IMR-90 (cell line): ENCODE measurements at regions not wholly inside any gene's neighbourhood (a gene's known extent, or its start where the extent isn't known, plus 50 kb on each side); places are given as distances from the start of the nearest gene placed in this dataset.

Experiments
- ATAC-seq: fragments of 200-7000 bp; cut with Tn5 transposase; 2 replicates; pipeline ENCODE4 v1.9.1; 2020; ENCODE audit warnings: low read depth, mild to moderate bottlenecking, moderate library complexity
- BruUV-seq: library from RNA; stranded (reverse); fragments of 400-500 nt; replicated peaks from 2 replicates; lab custom pipeline; 2021; lab: Mats Ljungman, UMichigan
- CTCF ChIA-PET: fragments of 300-600 bp; formaldehyde crosslinking; extraction: SDS; loops from one replicate; lab custom pipeline; 2021; ENCODE audit warnings: antibody characterized with exemption; lab: Yijun Ruan, JAX
- POLR2A ChIA-PET: fragments of 300-600 bp; sonication (Branson Sonifier 250); formaldehyde crosslinking; loops from one replicate; lab custom pipeline; 2022; ENCODE audit warnings: antibody characterized with exemption; ENCODE audit not compliant: unreplicated experiment; lab: Charles Lee
- DNase-seq: peaks from one replicate; pipeline ENCODE4 v3.0.0; 2013
- H2AFZ ChIP-seq: replicated peaks from 2 replicates; pipeline ENCODE3; 2013; ENCODE audit warnings: low read length, mild to moderate bottlenecking; ENCODE audit not compliant: poor library complexity
- H2AK5ac ChIP-seq: 2 replicates; pipeline ENCODE4 v1.6.1; 2013; ENCODE audit warnings: low read depth, low read length, inconsistent platforms
- H2AK9ac ChIP-seq: replicated peaks from 2 replicates; pipeline ENCODE3; 2013; ENCODE audit warnings: mild to moderate bottlenecking, low read depth, low read length, moderate library complexity; ENCODE audit not compliant: poor library complexity
- H2BK120ac ChIP-seq: 2 replicates; pipeline ENCODE4 v1.6.1; 2013; ENCODE audit warnings: low read depth, low read length, inconsistent platforms
- H2BK15ac ChIP-seq: 3 replicates; pipeline ENCODE4 v1.6.1; 2013; ENCODE audit warnings: low read depth, low read length, inconsistent platforms
- H2BK20ac ChIP-seq: 2 replicates; pipeline ENCODE4 v1.6.1; 2013; ENCODE audit warnings: low read depth, mild to moderate bottlenecking, inconsistent platforms, low read length, moderate library complexity
- H2BK5ac ChIP-seq: 2 replicates; pipeline ENCODE4 v1.6.1; 2013; ENCODE audit warnings: mild to moderate bottlenecking, low read depth, low read length, inconsistent platforms; ENCODE audit not compliant: poor library complexity, severe bottlenecking
- H3K14ac ChIP-seq: replicated peaks from 2 replicates; pipeline ENCODE4 v1.6.1; 2013; ENCODE audit warnings: low read depth, low read length, inconsistent platforms
- H3K18ac ChIP-seq: 2 replicates; pipeline ENCODE4 v1.6.1; 2013; ENCODE audit warnings: low read depth, low read length, control low read depth
- H3K23ac ChIP-seq: 2 replicates; pipeline ENCODE4 v1.6.1; 2013; ENCODE audit warnings: low read depth, low read length, inconsistent platforms
- H3K27ac ChIP-seq: 2 replicates; pipeline ENCODE4 v1.5.1; 2013; ENCODE audit warnings: mild to moderate bottlenecking, control low read depth, low read length; ENCODE audit not compliant: insufficient read depth
- H3K27me3 ChIP-seq: 2 replicates; pipeline ENCODE4 v1.6.1; 2013; ENCODE audit warnings: low read length; ENCODE audit not compliant: control insufficient read depth, insufficient read depth
- H3K36me3 ChIP-seq: 2 replicates; pipeline ENCODE4 v1.6.1; 2013; ENCODE audit warnings: low read length, mixed read lengths; ENCODE audit not compliant: control insufficient read depth, insufficient read depth
- H3K4ac ChIP-seq: 2 replicates; pipeline ENCODE4 v1.6.1; 2013; ENCODE audit warnings: low read depth, low read length, inconsistent platforms
- H3K4me1 ChIP-seq: 2 replicates; pipeline ENCODE4 v1.6.1; 2013; ENCODE audit warnings: low read length, mixed read lengths; ENCODE audit not compliant: control insufficient read depth, insufficient read depth
- H3K4me2 ChIP-seq: 2 replicates; pipeline ENCODE4 v1.6.1; 2013; ENCODE audit warnings: low read depth, mild to moderate bottlenecking, control low read depth, low read length, moderate library complexity
- H3K4me3 ChIP-seq: 2 replicates; pipeline ENCODE4 v1.5.1; 2013; ENCODE audit warnings: low read depth, mild to moderate bottlenecking, control low read depth, low read length, moderate library complexity; ENCODE audit not compliant: insufficient read depth
- H3K56ac ChIP-seq: 2 replicates; pipeline ENCODE4 v1.6.1; 2013; ENCODE audit warnings: low read length, inconsistent platforms; ENCODE audit not compliant: insufficient read depth; ENCODE audit errors: extremely low read depth
- H3K79me1 ChIP-seq, 2 experiments: 2 replicates each; pipeline ENCODE4 v1.6.1; 2013; ENCODE audit warnings: low read length in 2 of 2, inconsistent platforms in 1 of 2, low read depth in 1 of 2
- H3K9ac ChIP-seq: 2 replicates; pipeline ENCODE4 v1.6.1; 2013; ENCODE audit warnings: low read depth, low read length, control low read depth
- H3K9me1 ChIP-seq: 2 replicates; pipeline ENCODE4 v1.6.1; 2013; ENCODE audit warnings: low read length, inconsistent platforms; ENCODE audit not compliant: insufficient read depth
- H3K9me3 ChIP-seq: 2 replicates; pipeline ENCODE4 v1.6.1; 2013; ENCODE audit warnings: low read length; ENCODE audit not compliant: control insufficient read depth, insufficient read depth
- H4K20me1 ChIP-seq: 2 replicates; pipeline ENCODE4 v1.6.1; 2013; ENCODE audit warnings: low read length, inconsistent platforms; ENCODE audit not compliant: insufficient read depth
- H4K5ac ChIP-seq: 2 replicates; pipeline ENCODE4 v1.6.1; 2013; ENCODE audit warnings: mild to moderate bottlenecking, low read depth, low read length, control low read depth
- H4K8ac ChIP-seq, 2 experiments: 2 replicates each; pipeline ENCODE4 v1.6.1; 2013; ENCODE audit warnings: low read depth in 2 of 2, low read length in 2 of 2, control low read depth in 1 of 2, inconsistent platforms in 1 of 2
- H4K91ac ChIP-seq: 2 replicates; pipeline ENCODE4 v1.6.1; 2013; ENCODE audit warnings: low read depth, low read length, inconsistent platforms; ENCODE audit not compliant: insufficient read depth
- BHLHE40 ChIP-seq: fragments of 150-350 bp; IDR thresholded peaks from 2 replicates; pipeline ENCODE4 v1.6.1; 2016; ENCODE audit warnings: mild to moderate bottlenecking, low read depth, low read length
- CEBPB ChIP-seq: IDR thresholded peaks from 2 replicates; pipeline ENCODE4 v1.6.1; 2012; ENCODE audit warnings: low read depth, low read length, improper control_type of control experiment
- CHD1 ChIP-seq: IDR thresholded peaks from 2 replicates; pipeline ENCODE4 v1.6.1; 2012; ENCODE audit warnings: low read depth, low read length, improper control_type of control experiment
- CTCF ChIP-seq: conservative IDR thresholded peaks from 2 replicates; pipeline ENCODE4 v1.5.1; 2012; ENCODE audit warnings: mild to moderate bottlenecking, low read depth, low read length, improper control_type of control experiment
- FOS ChIP-seq: fragments of 150-350 bp; IDR thresholded peaks from 2 replicates; pipeline ENCODE4 v1.6.1; 2016; ENCODE audit warnings: low read depth, low read length
- MAFK ChIP-seq: IDR thresholded peaks from 2 replicates; pipeline ENCODE4 v1.6.1; 2012; ENCODE audit warnings: low read depth, low read length, improper control_type of control experiment
- MAZ ChIP-seq: IDR thresholded peaks from 2 replicates; pipeline ENCODE4 v1.6.1; 2012; ENCODE audit warnings: low read depth, mild to moderate bottlenecking, low read length, improper control_type of control experiment, moderate library complexity, borderline replicate concordance
- MXI1 ChIP-seq: IDR thresholded peaks from 2 replicates; pipeline ENCODE4 v1.6.1; 2012; ENCODE audit warnings: low read depth, mild to moderate bottlenecking, low read length, moderate library complexity, borderline replicate concordance
- NFE2L2 ChIP-seq: fragments of 150-350 bp; IDR thresholded peaks from 2 replicates; pipeline ENCODE4 v1.6.1; 2016; ENCODE audit warnings: low read depth, mild to moderate bottlenecking, low read length
- POLR2A ChIP-seq: IDR thresholded peaks from 2 replicates; pipeline ENCODE4 v1.6.1; 2012; ENCODE audit warnings: mild to moderate bottlenecking, low read depth, low read length
- RAD21 ChIP-seq: IDR thresholded peaks from 2 replicates; pipeline ENCODE4 v1.6.1; 2012; ENCODE audit warnings: low read length, improper control_type of control experiment
- RCOR1 ChIP-seq: IDR thresholded peaks from 2 replicates; pipeline ENCODE4 v1.6.1; 2012; ENCODE audit warnings: mild to moderate bottlenecking, low read length, improper control_type of control experiment; ENCODE audit not compliant: insufficient replicate concordance
- RFX5 ChIP-seq: IDR thresholded peaks from 2 replicates; pipeline ENCODE4 v1.8.0; 2012; ENCODE audit warnings: low read depth, mild to moderate bottlenecking, low read length, moderate library complexity
- SMC3 ChIP-seq: fragments of 150-350 bp; IDR thresholded peaks from 2 replicates; pipeline ENCODE4 v1.6.1; 2016; ENCODE audit warnings: low read depth, mild to moderate bottlenecking, antibody characterized with exemption, low read length, moderate library complexity
- WGBS, 2 experiments: methylation state at CpG; one replicate each; pipeline versions ENCODE4 v1.1.5 to v1.1.7; 2013; ENCODE audit warnings: missing lambda C conversion rate in 2 of 2; ENCODE audit not compliant: insufficient read length in 1 of 2; ENCODE audit errors: extremely low coverage in 2 of 2; 5-methylcytosine and 5-hydroxymethylcytosine counted together
- dilution Hi-C: fragments of 300-500 bp; cut with HindIII; formaldehyde crosslinking; loops from one replicate; pipeline ENCODE4 v1.14.3; 2018; ENCODE audit warnings: low sequenced_read_pairs; ENCODE audit not compliant: unreplicated experiment
- in situ Hi-C: fragments of 300-500 bp; cut with MboI; formaldehyde crosslinking; loops from 3 replicates; pipeline ENCODE4 v1.14.3; 2019; ENCODE audit warnings: low sequenced_read_pairs, inconsistent platforms, mixed read lengths
- intact Hi-C: fragments of 100-400 bp; cut with micrococcal nuclease; formaldehyde crosslinking; loops from 2 replicates; pipeline ENCODE4 v1.10.0; 2022
- TF ChIP-seq, protein P1 (sequence below): fragments of 150-350 bp; IDR thresholded peaks from 2 replicates; pipeline ENCODE4 v1.6.1; 2016; ENCODE audit warnings: low read depth, mild to moderate bottlenecking, low read length, moderate library complexity, borderline replicate concordance
- TF ChIP-seq, protein P2 (sequence below): fragments of 150-350 bp; IDR thresholded peaks from 2 replicates; pipeline ENCODE4 v1.6.1; 2017; ENCODE audit warnings: mild to moderate bottlenecking, antibody characterized with exemption, low read length, low read depth

GRCh38 chr20:22315771-22316170 lies 268.6 kb downstream of the FOXA2 start:
- Histone ChIP-seq H2AK9ac (no peak overlapping the region), H3K18ac (no peak overlapping the region), H3K9me1 (no peaks in the 10 kb centered on the region), H3K4me1 (no peaks in the 10 kb centered on the region), H3K27me3 (no peaks in the 10 kb centered on the region), H4K91ac (no peak overlapping the region), H2BK120ac (no peak overlapping the region), H2BK5ac (no peak overlapping the region), H4K20me1 (no peaks in the 10 kb centered on the region), H3K56ac (no peak overlapping the region), H4K8ac (no peak overlapping the region), H3K79me1 (no peaks in the 10 kb centered on the region), H4K5ac (no peak overlapping the region), H2AFZ (no peak overlapping the region), H3K4me3 (no peak overlapping the region), H2BK15ac (no peak overlapping the region), H3K14ac (no peak overlapping the region), H3K4me2 (no peak overlapping the region), H3K4ac (no peak overlapping the region), H3K9me3 (no peaks in the 10 kb centered on the region), H2AK5ac (no peak overlapping the region), H3K27ac (no peak overlapping the region), H3K23ac (no peak overlapping the region), H3K36me3 (no peaks in the 10 kb centered on the region), H3K9ac (no peak overlapping the region), H2BK20ac (no peak overlapping the region)
- no CpG with 5 or more reads among the region's 5 CpGs for WGBS, 2 experiments
- no TSS peak for BruUV-seq
- DNase-seq (no peak), ATAC-seq (no peak)
- TF ChIP-seq, protein P1, sequence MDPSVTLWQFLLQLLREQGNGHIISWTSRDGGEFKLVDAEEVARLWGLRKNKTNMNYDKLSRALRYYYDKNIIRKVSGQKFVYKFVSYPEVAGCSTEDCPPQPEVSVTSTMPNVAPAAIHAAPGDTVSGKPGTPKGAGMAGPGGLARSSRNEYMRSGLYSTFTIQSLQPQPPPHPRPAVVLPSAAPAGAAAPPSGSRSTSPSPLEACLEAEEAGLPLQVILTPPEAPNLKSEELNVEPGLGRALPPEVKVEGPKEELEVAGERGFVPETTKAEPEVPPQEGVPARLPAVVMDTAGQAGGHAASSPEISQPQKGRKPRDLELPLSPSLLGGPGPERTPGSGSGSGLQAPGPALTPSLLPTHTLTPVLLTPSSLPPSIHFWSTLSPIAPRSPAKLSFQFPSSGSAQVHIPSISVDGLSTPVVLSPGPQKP = no peak
- TF ChIP-seq BHLHE40 (no peak), POLR2A (no peak), RCOR1 (no peak), MAFK (no peak), SMC3 (no peak), NFE2L2 (no peak), MXI1 (no peak), CEBPB (no peak), MAZ (no peak), CHD1 (no peak), FOS (no peak), RAD21 (no peak), CTCF (no peak), RFX5 (no peak)
- TF ChIP-seq, protein P2, sequence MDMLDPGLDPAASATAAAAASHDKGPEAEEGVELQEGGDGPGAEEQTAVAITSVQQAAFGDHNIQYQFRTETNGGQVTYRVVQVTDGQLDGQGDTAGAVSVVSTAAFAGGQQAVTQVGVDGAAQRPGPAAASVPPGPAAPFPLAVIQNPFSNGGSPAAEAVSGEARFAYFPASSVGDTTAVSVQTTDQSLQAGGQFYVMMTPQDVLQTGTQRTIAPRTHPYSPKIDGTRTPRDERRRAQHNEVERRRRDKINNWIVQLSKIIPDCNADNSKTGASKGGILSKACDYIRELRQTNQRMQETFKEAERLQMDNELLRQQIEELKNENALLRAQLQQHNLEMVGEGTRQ = no peak
- dilution Hi-C loops (no loop called here), in situ Hi-C loops (loop anchor here (25.0 kb wide), 1 partner anchor 603 kb away; the partner anchor contains the start of gene PAX1), intact Hi-C loops (loop anchor here (10.0 kb wide), 1 partner anchor 1481 kb away; no protein-coding TSS in a partner anchor)
- POLR2A ChIA-PET = no interaction called here
- CTCF ChIA-PET = no interaction called here
